Effector CD8-positive, alpha-beta T cell (primary cell): ENCODE measurements at regions not wholly inside any gene's neighbourhood (a gene's known extent, or its start where the extent isn't known, plus 50 kb on each side); places are given as distances from the start of the nearest gene placed in this dataset.
"Not testable (repeated sequence)": the region's sequence is repeated elsewhere in the genome, so short reads cannot be mapped to it uniquely, and the experiment has no call there.

Experiments
- DNase-seq: peaks from one replicate; lab custom pipeline; 2025; lab: John Stamatoyannopoulos, UW

GRCh38 chr7:34207810-34208209 is 302.5 kb downstream of the BMPER start:
- DNase-seq, result no peak

DNA sequence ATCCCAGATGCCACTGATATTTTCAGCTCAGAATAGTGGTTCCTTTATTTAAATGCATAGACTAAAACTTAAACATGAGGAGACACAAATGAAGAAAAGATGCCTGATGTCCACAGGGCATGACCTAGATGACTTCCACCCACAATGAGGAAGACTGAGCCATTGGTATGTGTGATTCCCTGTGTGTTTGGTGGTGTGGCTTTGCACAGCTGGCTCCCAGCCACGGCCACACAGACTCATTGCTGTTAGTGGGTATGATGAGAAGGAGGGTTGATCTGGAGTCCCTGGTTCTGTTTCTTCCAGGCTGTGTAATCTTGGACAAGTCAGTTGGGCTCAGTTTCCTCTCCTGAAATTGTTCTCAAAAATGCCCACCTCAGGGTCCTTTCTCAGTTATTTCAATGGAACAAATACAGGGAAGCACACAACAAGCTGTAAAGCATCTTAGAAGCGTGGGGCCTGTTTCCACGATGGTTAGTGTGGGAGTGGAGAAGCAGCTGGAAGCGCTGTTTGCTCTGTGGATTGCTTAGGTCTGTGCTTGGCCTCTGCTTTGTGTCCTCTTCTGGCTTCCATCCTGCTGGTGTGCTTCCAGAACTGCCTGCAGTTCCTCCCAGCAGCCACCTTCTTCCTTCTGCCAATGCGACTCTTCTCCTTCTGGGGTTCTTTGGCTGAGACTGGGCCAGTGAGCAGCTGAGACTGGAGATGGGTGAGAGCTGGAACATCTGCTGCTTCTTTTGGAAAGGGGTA is 303.7 kb downstream of the BMPER start:
- DNase-seq, result no peak

DNA sequence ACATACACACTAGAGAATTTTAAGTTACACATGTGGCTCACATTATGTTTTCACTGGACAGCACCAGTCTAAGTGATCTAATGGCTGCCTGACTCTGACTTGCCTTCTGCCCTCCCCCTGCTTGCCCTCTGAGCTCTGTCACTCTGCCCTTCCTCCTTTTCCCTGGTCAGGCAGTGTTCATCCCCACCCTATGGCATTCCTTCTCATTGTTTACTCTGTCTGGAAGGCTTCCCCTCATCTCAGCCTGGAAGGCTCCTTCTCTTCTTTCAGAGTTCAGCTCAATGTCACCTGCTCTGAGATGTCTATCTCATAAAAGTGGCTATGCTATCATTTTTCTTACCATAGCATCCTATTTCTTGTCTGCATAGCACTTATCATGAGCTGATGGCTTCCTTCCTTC is 305.7 kb downstream of the BMPER start:
- DNase-seq, result no peak

DNA sequence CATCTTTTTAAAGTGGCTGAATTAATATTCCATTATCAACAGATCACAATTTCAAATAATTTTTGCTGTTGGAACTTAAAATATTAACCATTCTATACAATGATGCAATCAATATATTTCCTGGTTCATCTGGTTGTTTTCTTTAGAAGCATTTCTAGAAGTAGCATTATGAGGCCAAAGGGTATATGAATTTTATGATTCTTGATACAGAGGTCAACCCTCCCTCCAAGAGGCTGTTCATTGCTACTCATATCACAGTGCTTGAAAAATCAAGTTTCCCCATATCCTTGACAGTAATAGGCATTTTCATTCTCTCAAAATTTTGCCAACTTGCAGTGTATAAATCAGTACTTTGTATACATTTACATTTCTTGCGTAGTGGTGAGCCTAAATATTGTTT is 312.6 kb downstream of the BMPER start:
- no peak for DNase-seq

DNA sequence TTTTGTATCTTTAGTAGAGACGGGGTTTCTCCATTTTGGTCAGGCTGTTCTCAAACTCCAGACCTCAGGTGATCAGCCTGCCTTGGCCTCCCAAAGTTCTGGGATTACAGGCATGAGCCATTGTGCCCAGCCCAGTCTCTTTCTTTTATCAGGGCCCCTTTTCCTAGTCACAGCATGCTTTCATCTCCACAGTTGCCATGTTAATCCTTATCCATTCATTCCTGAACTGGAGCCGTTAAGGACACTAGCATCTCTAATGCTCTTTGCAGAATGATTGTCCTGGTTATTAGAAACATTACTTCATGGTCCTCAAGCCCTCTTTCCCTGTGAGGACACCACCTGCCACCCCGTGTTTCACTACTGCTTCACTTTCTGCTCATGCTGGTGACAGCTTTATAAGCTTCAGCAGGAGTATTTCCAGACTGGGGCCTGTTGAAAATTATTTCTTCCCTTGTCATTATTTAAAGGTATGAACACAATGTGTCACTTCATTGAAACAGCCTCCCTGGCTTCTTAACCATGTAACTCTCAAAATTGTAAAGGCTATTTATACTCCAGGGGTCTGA is 313.9 kb downstream of the BMPER start:
- no peak for DNase-seq

- no peak for DNase-seq
These were observed 315.3 kb downstream of the BMPER start for GRCh38 chr7:34220506-34221185.

DNA sequence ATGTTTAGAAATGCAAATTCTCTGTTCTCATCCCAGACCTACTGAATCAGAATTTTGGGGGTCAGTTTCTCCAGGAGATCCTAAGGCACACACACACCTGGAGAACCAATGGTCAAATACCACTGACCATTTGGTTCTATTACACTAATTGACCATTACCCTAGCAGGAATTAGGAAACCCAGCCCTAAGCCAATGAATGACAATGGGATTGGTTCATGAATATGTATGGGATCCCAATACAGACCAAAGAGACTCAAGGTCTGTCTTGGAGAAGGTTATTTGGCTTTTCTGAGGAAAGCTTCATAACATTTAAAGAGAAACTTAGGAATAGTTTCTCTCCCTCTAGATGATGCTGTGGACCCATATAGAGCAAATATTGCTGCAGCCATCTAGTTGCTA is 317.0 kb downstream of the BMPER start:
- DNase-seq, result no peak

- DNase-seq, result no peak
These were observed 317.4 kb downstream of the BMPER start for GRCh38 chr7:34222722-34223121.

- no peak for DNase-seq
These were observed 318.9 kb downstream of the BMPER start for GRCh38 chr7:34224281-34224680.

GRCh38 chr7:34225193-34225592 is 319.9 kb downstream of the BMPER start:
- no peak for DNase-seq

DNA sequence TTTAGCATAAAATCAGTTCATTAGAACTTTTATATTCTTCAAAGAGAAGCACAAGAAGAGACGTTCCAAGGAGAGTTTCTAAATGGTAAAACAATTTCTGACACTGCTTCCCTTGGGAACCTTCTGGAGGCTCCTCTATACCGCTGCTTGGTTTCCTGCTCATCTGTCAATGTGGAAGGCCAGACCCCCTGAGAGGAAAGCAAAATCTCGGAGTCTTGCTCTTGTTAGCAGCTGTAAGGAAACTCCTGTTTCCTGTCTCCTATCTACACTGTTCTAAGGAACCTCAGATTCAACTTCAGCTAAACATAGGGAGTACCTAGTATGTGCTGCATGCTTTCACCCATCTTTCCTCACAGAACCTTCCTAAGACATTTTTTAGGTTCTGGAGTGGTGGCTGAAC is 322.2 kb downstream of the BMPER start:
- no peak for DNase-seq

DNA sequence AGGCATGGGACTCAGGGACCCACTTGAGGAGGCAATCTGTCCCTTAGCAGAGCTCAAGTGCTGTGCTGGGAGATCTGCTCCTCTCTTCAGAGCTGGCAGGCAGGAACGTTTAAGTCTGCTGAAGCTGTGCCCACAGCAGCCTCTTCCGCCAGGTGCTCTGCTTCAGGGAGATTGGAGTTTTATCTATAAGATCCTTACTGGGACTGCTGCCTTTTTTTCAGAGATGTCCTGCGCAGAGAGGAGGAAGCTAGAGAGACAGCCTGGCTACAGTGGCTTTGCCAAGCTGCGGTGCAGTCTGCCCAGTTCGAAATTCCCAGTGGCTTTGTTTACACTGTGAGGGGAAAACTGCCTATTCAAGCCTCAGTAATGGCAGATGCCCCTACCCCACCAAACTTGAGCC is 329.8 kb downstream of the BMPER start:
- not testable (repeated sequence) for DNase-seq

DNA sequence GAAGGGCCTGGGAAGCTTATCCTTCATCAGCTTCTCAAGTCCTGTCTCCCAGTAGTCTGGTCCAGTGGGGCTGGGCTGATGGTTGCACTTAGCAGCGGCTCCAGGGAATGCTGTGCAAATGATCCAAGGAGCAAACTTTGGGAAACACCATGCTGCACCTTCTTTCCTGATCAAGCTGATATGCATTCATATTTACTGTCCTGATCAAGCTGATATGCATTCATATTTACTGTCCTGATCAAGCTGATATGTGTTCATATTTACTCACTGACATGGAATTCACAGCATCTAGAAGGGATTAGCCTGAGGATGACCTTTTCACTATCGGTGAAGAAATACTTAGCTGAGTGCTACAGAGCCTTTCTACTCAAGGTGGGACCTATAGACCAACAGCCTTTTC is 330.7 kb downstream of the BMPER start:
- DNase-seq, result no peak

DNA sequence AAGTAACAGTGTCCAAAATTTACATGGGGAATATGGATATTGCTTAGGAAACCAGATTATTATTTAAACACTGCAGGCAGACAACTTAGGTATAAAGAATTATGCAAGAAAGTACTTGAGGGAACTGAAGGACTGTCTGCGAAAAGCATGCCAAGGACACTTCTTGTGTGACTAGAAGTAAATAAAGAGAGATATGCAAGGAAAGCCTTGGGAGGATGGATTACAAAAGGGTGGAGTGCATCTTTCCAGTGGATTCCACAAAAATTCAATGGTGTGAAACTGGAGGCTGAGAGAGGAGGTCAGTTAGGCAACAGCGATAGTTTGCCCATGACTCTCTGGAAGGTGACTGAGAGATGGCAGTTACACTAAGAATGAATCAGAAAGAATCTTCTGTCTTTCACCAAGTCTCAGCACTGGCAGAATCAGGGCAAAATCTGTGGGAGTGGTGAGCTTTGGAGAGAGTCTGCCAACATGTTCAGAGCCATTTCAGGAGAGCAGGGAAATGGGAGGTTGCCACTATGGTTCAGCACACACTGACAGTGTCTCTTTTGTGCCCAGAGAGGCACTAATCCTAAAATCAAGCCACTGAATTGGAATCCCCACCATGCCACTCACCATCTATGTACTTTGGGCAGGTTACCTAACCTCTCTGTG is 331.6 kb downstream of the BMPER start:
- no peak for DNase-seq

- no peak for DNase-seq
These were observed 332.1 kb downstream of the BMPER start for GRCh38 chr7:34237493-34237849.

- DNase-seq, result no peak
These were observed 335.1 kb downstream of the BMPER start for GRCh38 chr7:34240417-34240816.

GRCh38 chr7:34242391-34242790 is 337.1 kb downstream of the BMPER start:
- DNase-seq, result no peak

DNA sequence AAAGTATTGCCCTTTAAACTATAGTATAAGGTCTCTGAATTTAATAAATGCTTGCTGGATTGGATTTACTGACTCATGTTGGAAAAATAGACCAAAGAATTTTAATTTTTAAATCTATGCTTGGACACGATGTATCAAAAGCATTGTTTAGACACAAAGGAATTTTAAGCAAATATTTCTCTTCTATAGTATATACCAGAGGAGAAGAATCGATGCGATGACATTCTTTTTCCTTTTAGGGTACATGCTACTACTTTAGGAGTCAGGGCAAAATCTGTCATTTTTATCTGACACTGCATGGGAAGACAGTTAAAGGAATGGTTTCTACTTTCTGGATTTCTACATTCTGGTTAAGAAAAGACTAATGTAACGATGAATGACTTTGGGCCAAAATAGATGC is 339.9 kb downstream of the BMPER start:
- no peak for DNase-seq

GRCh38 chr7:34247468-34247867 is 342.1 kb downstream of the BMPER start:
- no peak for DNase-seq

- DNase-seq, result no peak
These were observed 343.9 kb downstream of the BMPER start for GRCh38 chr7:34249192-34249591.

DNA sequence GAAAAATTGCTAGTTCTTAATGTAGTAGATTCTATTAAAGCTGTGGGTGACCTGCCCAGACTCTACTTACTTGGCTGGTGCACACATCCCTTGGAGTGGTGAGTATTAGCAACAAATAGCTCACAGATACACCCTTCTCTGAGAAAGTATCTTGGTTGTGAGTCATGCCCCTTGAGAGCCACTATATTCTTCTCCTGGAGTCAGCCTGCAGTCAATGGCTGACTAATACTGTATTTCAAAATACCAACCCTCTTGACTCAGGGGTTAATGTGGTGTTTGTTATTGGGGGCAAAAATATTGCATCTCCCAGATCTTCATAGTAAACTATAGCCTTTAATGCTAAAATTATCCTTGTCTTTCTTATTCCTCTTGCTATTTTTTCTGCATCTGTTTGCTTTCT is 354.9 kb downstream of the BMPER start:
- no peak for DNase-seq

DNA sequence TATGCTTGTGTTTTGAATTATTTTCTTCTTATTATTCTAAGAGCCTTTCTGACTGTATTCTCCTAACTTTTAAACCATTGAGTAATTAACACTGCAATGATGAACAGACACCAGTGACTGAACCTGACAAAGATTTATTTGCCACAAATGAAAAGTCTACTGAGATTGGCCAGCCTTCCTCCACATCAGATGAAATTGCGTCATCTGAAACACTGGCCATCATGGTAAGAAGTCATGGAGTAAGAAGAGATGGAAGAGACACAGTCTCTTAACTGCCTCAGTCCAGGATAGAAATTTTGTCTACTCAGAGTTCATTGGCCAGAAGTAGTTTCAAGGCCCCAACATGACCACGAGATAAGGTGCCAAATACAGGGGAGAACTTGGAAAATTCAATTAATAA is 357.8 kb downstream of the BMPER start:
- DNase-seq, result no peak

DNA sequence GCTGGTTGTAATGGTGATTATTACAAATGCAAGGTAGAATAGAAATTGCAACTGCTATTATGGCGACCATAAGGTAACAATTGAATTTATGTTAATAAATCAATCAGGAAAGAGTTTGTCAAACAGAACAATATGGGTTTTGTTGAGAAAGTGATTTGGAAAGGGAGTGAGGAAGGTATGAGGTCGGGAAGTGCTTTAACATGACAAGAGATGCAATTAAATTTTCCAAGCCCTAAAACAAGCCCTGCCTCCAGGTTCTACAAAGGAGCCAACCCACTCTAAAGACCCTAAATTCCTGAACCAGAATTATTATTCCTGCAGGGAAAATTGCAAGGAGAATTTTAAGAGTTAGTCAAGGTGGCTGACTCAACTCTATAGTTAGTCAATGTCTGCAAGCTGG is 363.7 kb downstream of the BMPER start:
- no peak for DNase-seq
